RWPE2 (cell line): ENCODE measurements at regions not wholly inside any gene's neighbourhood (a gene's known extent, or its start where the extent isn't known, plus 50 kb on each side); places are given as distances from the start of the nearest gene placed in this dataset.

Experiments
- ATAC-seq: fragments of 200-7000 bp; cut with Tn5 transposase; 3 replicates; pipeline ENCODE4 v1.9.1; 2021; ENCODE audit warnings: low read depth
- DNase-seq: peaks from one replicate; pipeline ENCODE4 v3.0.0-alpha.2; 2020; ENCODE audit warnings: low spot score
- H3K27ac ChIP-seq: fragments of 450-650 bp; 2 replicates; pipeline ENCODE4 v1.5.1; 2017; ENCODE audit warnings: mild to moderate bottlenecking; ENCODE audit not compliant: poor library complexity, severe bottlenecking
- H3K27me3 ChIP-seq: fragments of 250-450 bp; sonication (Bioruptor Pico); 2 replicates; pipeline ENCODE4 v1.5.1; 2021; ENCODE audit warnings: mild to moderate bottlenecking, moderate library complexity; ENCODE audit not compliant: insufficient read depth, poor library complexity, severe bottlenecking
- H3K36me3 ChIP-seq: fragments of 250-450 bp; sonication (Bioruptor Pico); 2 replicates; pipeline ENCODE4 v1.5.1; 2020; ENCODE audit warnings: low read depth, mild to moderate bottlenecking, moderate library complexity
- H3K4me1 ChIP-seq: fragments of 250-450 bp; sonication (Bioruptor Pico); 2 replicates; pipeline ENCODE4 v1.5.1; 2021; ENCODE audit warnings: mild to moderate bottlenecking, moderate library complexity; ENCODE audit not compliant: insufficient read depth, poor library complexity, severe bottlenecking
- H3K4me3 ChIP-seq: fragments of 250-450 bp; sonication (Bioruptor Pico); 2 replicates; pipeline ENCODE4 v1.5.1; 2021; ENCODE audit warnings: mild to moderate bottlenecking, moderate library complexity; ENCODE audit not compliant: severe bottlenecking
- H3K9me3 ChIP-seq: fragments of 250-450 bp; sonication (Bioruptor Pico); 2 replicates; pipeline ENCODE4 v1.5.1; 2021; ENCODE audit warnings: mild to moderate bottlenecking, moderate library complexity; ENCODE audit not compliant: severe bottlenecking
- CTCF ChIP-seq: fragments of 450-650 bp; IDR thresholded peaks from one replicate; pipeline ENCODE4 v1.5.1; 2017; ENCODE audit warnings: mild to moderate bottlenecking, moderate library complexity; ENCODE audit not compliant: poor library complexity, severe bottlenecking

DNA sequence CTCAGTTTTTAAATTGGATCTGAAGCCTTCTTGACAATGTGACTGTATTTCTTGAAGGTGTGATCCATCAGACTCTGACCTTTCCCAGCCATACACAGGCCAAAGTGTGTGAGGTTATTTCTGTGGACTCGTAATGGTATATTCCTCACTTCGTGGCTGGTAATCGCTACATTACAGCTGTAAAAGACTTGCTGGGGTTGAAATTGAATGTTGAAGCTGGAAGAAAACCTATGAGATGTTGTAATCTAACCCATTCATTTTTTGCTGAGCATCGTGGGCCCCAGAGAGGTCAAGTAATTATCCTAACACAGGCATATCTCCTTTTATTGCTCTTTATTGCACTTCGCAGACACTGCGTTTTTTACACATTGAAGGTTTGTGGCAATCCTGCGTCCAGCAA is 405.6 kb upstream of the ZP4 start:
- Histone ChIP-seq H3K27me3 (no peaks in the 10 kb centered on the region), H3K9me3 (no peaks in the 10 kb centered on the region), H3K4me1 (no peaks in the 10 kb centered on the region), H3K36me3 (no peaks in the 10 kb centered on the region), H3K27ac (no peak overlapping the region), H3K4me3 (no peak overlapping the region)
- TF ChIP-seq CTCF, result no peak
- ATAC-seq (no peak), DNase-seq (no peak)

GRCh38 chr1:238293075-238293474 is 402.4 kb upstream of the ZP4 start:
- DNase-seq (no peak), ATAC-seq (no peak)
- H3K27me3 ChIP-seq, result no peaks in the 10 kb centered on the region
- H3K36me3 ChIP-seq, result no peaks in the 10 kb centered on the region
- no peaks in the 10 kb centered on the region for H3K4me1 ChIP-seq
- H3K27ac ChIP-seq, result no peak overlapping the region
- H3K4me3 ChIP-seq, result no peak overlapping the region
- TF ChIP-seq CTCF, result no peak
- no peaks in the 10 kb centered on the region for H3K9me3 ChIP-seq

GRCh38 chr1:238281418-238281817 is 390.7 kb upstream of the ZP4 start:
- Histone ChIP-seq H3K9me3 (no peaks in the 10 kb centered on the region), H3K27ac (no peak overlapping the region), H3K4me1 (no peaks in the 10 kb centered on the region), H3K27me3 (no peaks in the 10 kb centered on the region), H3K4me3 (no peak overlapping the region), H3K36me3 (no peaks in the 10 kb centered on the region)
- DNase-seq (no peak), ATAC-seq (no peak)
- no peak for TF ChIP-seq CTCF

DNA sequence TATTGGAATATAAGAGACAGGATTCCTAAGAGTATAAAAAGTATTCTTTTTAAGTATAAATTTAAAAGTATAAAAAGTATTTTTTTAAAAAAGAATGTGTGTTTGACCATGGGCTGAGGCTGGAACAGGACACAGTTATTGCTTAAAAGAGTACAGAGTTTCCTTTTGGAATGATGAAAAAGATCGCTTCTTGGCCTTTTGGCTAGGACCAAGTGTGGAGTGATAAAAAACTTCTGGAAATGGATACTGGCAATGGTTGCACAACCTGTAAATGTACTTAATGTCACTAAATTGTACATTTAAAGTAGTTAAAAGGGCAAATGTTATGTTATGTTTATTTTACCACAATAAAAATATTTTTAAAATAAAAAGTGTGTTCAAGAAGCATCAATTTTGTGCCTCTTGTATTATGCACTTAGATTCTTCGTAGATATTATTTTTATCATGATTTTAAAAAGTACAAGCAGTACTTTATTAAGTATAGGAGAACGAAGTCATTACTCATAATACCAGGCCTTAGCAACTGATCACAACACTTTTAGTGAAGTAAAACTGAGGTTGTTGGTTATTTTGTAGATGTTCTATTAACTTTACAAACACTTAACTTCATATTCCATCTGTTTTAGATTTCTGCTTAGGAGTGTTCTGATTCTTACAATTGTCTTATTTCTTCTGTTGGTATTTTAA is 389.1 kb upstream of the ZP4 start:
- Histone ChIP-seq H3K36me3 (no peaks in the 10 kb centered on the region), H3K4me3 (no peak overlapping the region), H3K4me1 (no peaks in the 10 kb centered on the region), H3K27me3 (no peaks in the 10 kb centered on the region), H3K27ac (no peak overlapping the region), H3K9me3 (no peaks in the 10 kb centered on the region)
- DNase-seq, result no peak
- no peak for ATAC-seq
- TF ChIP-seq CTCF, result no peak

GRCh38 chr1:238272145-238272544 is 381.4 kb upstream of the ZP4 start:
- H3K4me1 ChIP-seq, result no peaks in the 10 kb centered on the region
- no peak overlapping the region for H3K4me3 ChIP-seq
- no peak for ATAC-seq

More at GRCh38 chr1:238272145-238272544, 381.4 kb upstream of the ZP4 start:
- Histone ChIP-seq H3K36me3 (no peaks in the 10 kb centered on the region), H3K9me3 (no peaks in the 10 kb centered on the region), H3K27me3 (no peaks in the 10 kb centered on the region), H3K27ac (no peak overlapping the region)
- DNase-seq, result no peak
- no peak for TF ChIP-seq CTCF
